ENCODE measurements at regions not wholly inside any gene's neighbourhood (a gene's known extent, or its start where the extent isn't known, plus 50 kb on each side); places are given as distances from the start of the nearest gene placed in this dataset.

GRCh38 chr3:115571413-115571812 lies 51.9 kb upstream of the GAP43 start:
- TF ChIP-seq, protein P1, sequence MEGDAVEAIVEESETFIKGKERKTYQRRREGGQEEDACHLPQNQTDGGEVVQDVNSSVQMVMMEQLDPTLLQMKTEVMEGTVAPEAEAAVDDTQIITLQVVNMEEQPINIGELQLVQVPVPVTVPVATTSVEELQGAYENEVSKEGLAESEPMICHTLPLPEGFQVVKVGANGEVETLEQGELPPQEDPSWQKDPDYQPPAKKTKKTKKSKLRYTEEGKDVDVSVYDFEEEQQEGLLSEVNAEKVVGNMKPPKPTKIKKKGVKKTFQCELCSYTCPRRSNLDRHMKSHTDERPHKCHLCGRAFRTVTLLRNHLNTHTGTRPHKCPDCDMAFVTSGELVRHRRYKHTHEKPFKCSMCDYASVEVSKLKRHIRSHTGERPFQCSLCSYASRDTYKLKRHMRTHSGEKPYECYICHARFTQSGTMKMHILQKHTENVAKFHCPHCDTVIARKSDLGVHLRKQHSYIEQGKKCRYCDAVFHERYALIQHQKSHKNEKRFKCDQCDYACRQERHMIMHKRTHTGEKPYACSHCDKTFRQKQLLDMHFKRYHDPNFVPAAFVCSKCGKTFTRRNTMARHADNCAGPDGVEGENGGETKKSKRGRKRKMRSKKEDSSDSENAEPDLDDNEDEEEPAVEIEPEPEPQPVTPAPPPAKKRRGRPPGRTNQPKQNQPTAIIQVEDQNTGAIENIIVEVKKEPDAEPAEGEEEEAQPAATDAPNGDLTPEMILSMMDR (IDR thresholded peaks at IDR 0.05): no peak
- TF ChIP-seq POLR2A (IDR thresholded peaks at IDR 0.05): no peak

Measured in suprapubic skin (tissue), 3 donors.